NCI-H1092 treated with DMSO at 0.1 percent for 48 hours (cell line): ENCODE measurements at regions not wholly inside any gene's neighbourhood (a gene's known extent, or its start where the extent isn't known, plus 50 kb on each side); places are given as distances from the start of the nearest gene placed in this dataset.
"Not testable (repeated sequence)": the region's sequence is repeated elsewhere in the genome, so short reads cannot be mapped to it uniquely, and the experiment has no call there.

Source experiments
- DNase-seq: peaks from one replicate; lab custom pipeline; 2025; lab: John Stamatoyannopoulos, UW

DNA sequence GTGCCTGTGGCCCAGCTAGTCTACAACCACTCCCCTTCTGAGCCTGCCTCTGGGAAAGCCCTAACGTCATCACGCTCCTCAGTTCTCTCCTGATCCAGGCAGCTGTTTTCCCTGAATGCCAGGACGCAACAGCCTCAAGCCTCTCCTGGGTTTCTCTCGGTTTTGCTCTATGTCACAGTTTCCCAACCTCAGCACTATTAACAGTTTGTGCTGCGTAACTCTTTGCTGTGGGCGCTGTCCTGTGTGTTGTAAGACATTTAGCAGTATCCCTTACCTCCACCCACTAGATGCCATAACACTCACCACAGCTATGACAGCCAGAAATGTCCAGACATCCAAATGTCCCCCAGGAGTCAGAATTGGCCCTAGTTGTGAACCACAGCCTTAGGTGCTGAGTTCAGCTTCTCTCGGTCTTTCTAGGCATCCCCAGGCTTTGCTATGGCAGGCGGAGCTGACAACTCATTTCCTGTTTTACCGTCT, 226.3 kb upstream of the NPVF start:
- DNase-seq: no peak

DNA sequence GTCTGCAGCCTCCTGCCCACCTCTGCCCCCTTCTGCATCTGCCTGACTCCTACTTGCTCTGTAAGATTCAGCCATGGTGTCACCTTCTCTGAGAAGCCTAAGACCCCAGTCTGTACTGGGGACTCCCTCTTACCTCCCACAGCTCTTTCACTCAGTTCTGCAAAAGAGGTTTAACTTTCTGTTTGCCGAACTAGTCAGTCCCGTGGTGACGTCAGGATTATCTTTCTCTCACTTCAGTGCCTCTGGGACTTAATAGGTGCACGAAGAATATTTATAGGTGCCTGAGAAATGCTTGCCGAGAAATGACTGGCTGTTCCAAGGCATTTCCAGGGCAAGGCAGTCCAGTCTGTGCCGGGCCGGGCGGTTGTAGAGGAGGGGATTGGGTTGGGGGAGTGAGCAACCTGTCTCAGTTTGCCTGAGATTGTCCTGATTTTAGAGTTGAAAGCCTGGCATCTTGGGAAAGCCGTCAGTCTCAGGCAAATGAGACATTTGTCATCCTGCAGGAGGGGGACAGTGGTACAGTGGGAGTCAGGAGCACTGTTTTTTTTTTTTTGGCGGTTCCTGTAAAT, 227.5 kb upstream of the NPVF start:
- no peak for DNase-seq

DNA sequence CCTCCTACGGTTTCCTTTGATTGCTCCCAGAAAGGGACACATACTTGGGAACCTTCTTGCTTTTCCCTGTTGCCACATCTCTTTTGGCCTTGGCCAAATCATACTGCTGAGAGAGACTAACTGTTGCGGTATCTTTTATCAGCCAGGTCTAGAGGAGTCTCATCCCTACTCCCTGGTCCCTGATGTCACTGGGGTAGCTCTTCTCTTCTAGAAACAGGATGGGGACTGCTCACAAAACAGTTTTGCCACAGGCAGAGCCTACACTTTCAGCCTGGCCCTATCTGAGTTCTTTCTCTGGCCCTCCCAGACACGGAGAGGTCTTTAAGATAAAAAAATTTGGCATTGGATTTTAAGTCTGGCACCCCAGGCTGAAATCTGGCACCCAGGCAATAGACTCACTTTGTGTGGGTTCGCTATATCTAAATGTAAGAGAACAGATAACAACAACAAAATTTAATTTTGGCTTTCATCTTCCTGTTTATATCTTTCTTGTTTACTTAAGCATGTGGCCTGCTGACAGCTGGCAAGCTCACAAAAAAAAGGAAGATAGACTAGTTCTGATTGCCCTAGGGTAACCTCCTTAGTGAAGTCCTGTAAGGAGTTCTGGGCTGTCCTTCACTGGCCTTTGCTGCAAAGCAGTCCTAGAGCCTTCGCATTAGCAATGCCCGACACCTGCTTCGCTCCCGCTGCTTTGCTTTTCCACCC, 228.3 kb upstream of the NPVF start:
- DNase-seq: peak; percentile 34

DNA sequence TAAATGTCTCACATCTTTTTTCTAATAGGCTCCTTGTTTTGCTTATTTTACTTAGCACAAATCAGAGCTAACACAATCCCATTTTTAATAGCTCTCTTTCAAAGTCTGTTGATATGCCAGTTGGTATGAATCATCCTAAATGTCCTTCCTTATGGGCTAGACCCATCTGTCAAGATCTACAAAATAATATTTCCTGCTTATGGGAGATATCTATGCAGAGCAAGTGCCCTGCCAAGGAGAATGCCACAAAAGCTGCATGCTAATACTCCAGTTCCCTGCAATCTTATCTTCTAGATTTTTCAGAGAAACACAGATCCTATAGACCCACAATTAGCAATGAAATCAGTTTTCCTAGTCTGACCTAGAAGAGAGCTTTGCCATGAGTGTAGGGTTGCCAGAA, 230.8 kb upstream of the NPVF start:
- DNase-seq: no peak

DNA sequence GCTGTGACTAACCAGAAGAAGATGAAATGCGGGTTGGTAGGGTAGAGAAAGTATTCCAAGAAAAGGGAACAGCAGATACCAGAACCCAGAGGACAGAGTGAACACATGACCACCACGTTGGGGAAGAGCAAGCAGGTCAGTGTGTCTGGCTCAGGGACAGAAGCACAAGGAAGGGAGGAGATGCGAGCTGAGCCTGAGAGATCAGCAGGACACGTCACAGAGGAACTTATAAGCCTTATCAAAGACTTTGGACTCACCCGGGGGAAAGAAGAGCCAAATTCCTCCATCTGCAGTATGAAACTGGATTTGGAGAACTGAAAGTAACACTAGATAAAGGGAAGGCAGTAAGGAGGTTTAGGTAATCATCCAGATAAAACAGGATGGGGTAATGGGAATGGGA, 232.1 kb upstream of the NPVF start:
- DNase-seq: no peak

DNA sequence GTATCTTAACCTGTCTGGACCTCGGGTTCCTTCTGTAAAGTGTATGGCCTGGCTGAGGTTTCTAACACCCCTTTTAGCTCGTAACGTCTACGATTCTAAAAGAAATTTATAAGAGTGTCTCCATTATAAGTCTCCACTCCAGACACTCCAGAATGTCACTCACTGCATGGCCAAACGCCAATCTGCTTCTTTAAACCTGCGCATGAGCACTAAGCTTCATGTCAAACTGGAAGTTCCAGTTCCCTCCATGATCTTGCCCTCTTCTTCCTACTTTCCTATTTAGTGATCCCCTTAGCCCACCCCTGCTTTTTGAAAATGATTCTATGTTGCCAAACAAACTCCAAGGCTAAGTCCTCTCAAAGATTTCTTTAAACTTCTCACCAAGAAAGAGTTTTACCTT, 241.4 kb upstream of the NPVF start:
- DNase-seq: no peak

DNA sequence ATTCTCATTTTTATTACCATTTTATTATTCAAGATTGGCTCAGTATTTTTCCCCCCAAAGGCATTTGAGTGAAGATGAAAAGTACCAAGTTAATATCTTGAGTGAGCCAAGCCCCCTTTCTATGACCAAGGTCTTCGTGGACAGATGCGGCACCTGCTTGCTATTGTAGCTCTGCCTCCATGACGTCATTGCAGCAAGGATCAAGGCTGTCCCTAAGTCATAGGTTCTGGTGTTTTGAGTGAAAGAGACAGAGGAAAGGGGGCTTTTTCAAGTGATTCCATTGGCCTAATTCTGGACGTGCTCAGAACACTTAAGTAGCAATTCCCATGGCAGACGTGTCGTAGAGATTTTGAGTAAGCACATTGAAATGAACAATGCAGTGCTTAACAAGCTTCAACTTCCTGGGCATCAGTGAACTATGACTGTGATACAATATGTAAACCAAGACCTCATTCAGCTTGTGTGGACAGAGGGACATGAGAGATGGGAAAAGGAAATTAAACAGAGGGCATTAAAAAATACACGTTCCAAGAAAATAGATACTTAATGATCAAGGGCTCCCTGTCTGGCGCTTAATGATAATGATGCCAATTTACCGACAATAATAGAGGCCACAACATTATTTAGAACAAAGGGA, 248.7 kb upstream of the NPVF start:
- peak; percentile 17 for DNase-seq

DNA sequence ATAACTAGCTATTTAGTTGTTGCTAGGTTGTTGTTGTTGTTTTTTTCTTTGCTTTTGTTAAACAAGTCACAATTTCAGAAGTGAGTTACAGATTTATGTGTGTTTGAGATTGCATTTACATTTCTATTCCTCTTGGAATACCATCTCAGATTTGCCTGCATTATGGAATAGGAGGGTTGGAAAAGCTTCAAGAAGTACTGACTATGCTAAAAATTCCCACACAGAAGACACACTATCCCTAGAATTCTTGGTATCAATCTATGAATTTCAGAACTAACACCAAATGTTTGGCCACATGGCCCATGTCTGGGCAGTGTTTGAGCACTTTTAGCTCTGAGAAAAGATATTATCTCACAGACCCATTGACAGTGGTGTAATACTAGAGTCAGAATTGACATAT, 249.9 kb upstream of the NPVF start:
- not testable (repeated sequence) for DNase-seq

DNA sequence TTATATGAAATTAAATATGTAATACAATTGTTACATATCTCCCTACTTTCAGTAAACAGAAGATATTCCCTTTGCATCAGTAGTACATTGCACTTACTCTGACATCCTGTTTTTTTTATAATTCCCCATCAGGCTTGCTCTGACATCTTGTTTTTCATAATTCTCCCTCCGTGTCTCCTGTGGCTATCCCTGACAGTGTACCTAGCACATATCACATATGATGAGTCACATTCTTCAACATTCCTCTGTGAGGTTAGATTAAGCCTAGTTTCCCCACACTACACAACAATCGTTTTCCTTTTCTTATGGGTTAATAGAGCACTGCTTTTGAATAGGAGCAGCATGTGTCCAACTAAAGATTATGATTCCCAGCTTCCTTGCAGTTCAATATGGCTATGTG, 250.6 kb upstream of the NPVF start:
- no peak for DNase-seq

DNA sequence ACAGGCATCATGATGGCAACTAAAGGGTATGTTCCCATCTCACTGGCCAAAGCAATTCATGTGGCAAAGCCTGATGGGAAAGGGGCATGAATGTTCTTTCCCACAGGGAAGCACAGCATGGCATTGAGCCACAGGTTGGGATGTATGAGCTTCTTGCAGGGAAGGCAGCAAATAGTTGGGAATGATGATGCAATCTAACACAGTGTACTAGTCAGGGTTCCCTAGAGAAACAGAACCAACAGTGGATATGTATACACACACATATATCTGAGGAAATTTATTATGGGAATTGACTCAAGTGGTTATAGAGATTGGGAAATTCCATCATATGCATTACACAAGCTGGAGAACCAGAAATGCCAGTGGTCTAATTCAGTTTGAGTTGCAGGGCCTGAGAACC, 253.6 kb upstream of the NPVF start:
- DNase-seq: no peak

DNA sequence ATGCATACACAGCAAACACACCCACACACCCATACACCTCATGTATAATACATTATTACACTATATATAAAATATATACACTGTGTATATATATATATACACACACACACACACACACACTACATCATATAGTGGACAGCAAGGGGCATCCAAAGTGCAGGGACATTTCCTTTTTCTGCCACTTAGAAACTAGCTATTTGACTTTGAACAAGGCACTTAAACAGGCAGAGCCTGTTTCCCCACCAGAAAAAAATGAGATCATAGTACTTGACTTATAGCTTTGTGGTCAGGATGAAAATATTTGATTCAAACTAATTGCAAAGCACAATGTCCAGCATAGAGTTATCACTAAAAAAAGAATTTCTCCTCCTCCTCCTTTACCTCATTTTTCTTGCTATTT, 254.3 kb upstream of the NPVF start:
- DNase-seq: no peak

DNA sequence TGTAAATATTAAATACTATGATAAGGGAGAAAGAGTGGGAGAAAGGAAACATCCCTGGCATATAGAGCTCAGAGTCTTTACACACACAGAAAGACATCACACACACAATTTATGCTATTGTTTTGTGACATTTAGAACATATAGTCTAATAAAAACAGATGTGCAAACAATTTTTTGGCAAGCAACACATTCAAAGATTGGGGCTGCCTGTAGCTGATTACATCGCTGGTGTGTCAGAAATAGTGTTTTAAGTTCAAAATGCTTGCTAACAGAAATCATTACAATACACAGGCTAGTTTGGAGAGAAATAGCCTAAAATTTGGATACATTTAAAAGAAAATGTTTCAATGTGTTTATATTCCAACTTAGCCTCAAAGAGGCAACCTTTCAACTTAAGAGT, 256.7 kb upstream of the NPVF start:
- peak; percentile 43 for DNase-seq

DNA sequence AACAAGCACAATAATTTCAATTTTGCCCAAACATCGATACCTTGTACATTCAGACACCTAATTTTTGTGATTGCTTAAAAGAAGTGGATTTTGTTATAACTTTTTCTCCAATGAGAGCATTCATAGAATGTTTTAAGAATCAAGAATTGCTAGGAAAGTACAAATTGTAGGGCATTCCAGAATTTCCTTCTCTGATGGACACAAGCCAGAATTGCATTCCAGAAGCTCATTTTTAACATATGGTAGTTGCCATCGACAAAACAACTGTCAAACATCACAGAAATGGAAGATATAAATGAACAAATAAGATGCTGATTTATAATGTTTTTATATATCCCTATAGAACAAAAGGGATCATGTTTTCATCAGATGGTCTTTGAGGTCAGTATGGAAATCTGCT, 258.4 kb upstream of the NPVF start:
- no peak for DNase-seq

DNA sequence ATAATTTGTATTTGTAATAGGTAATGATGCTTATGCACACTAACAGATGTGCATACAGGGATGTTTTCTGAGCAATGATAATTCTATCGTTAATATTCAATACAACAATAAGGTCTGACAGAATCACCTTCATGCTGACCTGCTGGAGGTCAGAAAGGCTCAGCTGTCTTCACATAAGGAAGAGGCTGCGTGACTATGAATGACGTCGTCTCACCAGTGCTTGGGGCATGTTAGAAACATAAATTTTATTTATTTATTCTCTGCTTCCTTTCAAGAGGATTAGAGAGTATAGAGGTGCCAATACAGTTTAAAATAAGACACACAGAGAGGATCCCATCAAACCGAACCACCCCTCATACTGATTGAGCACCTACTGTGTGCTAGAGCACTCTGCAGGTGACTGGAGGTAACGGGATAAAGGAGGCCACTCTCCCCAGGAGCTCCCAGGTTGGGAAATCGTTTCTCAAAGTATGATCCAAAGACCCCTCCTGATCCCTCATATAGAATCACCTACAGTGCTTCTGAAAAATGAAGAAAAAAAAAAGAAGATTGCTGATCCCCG, 265.6 kb upstream of the NPVF start:
- DNase-seq: peak; percentile 18

DNA sequence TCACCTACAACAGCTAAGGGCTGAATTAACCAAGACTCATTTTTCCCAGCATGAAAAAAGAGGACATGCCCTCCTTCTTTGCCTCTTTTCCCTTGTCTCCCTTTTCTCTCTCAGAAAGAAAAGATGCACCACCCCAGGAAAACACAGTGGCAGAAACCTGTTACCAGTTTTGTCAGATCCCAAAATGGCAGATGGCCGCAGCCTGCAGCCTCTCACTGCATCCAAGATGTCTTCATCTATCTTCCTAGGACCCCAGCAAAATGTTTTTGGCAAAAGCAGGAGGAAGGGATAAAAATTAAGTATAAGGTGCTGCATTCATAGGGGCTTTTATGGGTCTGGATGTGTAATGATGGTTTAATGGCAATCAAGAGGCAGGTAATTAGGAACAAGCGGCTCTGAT, 266.6 kb upstream of the NPVF start:
- DNase-seq: no peak

DNA sequence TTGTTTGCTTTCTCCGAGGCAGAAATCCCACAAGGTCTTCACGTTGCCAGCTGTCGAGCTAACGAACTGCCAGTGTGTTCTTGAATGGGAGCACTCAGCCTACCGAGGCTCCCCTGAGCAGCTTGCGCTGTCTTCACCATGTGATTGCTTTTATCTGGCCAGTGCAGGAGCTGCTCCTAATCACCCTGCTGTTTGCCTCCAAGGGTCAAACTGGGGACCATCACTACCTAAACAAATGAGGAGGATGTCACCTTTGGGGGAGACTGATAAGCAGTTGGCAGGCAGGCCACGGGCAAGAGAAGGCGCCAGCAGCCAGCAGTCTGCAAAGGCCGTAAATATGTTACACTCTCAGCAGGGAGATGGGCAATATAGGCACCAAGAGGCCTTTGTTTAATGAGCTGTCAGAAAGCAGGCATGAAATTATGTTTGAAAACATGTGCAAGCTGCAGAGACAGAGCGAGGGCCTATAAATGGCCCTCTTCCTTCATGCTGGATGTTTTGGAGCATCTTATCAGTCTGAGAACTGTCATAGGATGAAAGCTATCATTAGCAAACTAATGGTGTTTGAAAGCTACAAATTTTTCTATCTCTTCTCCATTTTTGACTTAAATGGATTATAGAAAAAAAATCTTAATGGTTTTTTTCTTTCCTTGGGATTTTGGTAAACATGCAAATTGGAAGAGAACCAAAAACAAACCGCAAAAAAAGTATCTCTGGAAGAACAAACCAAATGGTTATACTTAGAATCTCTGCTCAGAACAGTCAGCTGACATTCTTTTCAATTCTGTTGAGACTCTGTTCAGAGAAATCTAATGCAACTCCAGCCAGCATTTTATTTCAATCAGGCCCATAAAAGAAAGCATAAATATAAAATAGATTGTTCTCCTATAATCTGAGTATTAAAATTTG, 267.3 kb upstream of the NPVF start:
- DNase-seq: peak; percentile 99

DNA sequence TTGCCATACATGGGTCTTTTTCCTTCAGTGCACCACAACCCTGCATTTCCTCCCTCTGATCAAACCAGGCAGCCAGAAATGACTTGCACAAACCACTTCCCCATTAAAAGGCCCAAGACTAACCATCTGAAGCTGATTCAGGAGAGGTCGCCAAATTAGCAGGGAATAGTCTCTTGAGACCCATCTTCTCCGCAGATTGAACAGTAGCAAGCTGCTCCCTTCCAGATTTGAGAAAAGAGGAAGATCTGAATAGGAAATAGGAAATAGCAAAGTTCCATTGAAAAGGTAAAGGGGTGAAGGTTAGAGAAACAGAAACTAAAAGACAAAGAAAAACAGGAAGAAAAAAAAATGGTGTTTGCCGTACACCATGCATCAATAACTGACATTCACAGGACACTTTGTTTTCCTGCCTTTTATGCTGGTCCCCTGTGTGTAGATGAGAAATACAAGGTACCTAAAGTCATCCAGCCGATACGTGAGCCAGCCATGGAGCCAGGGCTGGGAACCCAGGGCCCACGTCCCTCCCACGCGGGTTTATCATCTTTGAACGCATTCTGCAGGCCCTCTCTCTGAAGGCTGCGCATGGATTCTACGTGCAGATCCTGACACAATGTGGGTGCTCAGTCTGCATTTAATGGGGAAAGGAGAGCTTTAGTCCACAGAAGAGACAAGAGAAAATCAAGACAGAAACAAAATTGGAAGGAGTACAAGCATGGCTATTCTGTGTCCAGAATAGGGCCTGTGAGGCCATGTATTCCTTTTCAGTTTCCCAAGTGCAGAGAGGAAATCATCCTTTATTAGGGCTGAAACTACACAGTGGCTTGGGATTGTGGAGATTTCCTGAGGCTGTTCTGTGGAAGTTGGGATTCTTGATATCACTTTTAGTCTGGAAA, 268.4 kb upstream of the NPVF start:
- DNase-seq: peak; percentile 66

DNA sequence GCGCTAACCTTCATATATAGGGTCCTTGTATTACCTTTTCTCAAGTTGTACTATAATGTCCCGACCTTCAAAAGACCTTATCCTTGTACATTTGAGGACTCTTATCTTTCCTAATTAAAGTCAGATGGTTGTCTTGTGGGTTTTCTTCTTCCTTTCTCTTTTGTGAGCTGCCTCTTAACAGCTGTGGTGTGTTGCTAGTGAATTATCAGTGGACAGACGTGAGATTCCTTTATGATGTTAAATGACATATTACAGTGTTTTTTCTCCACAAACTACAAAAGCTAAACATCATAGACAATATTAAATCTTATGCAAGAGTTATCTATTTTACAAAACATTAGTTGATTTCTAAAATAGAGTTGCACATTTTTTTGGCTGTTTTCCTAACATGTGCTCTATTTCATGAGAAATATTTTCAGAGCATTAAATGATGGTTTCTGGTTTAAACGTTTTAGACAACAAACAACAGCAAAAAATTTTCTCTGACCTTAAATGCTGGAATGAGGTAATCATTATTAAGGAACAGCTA, 272.2 kb upstream of the NPVF start:
- DNase-seq: no peak

DNA sequence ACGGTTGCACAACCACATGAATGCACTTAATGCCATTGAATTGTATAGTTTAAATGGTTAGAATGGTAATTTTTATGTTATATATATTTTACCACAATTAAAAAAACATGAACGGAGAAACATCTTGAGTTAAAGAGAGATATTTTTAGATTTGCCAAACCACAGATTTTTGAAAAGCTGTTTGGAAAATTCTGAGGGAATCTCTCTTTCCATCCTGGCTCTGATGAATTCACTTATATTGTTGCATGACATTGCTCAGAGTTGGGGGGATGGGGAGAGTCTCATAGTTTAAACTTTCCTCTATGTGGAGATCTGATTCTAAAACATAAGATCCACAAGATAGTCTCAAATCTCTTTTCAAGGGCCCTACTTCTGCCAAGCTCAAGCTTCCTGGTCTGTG, 275.0 kb upstream of the NPVF start:
- DNase-seq: no peak

DNA sequence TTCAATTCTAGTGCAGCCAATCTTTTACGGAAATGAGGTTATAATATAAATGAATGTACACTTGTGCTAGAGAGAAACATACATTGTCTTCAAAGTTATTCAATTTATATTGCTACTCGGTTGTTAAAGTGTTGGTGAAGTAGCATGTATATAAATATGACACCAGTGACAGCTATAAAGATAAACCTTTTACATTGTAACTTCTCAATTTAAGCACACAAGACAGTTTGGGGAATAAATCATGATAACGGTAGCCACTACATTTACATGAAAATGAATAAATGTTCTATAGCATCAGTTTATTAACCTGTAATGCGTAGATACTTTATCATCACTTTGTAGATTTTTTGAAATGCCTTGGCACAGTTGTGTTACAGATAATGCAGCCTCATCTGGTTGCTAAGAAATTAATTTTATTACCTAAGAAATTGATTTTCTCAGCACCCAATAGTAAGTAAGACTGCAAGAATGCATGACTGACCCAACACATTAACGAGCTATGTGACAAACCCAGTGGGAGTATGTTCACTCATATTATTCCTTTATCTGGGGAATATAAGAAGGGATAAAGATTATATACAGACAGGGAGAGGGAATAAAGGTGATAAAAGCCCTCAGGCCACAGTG, 283.9 kb upstream of the NPVF start:
- no peak for DNase-seq
